IMR-90 (cell line): ENCODE measurements at regions not wholly inside any gene's neighbourhood (a gene's known extent, or its start where the extent isn't known, plus 50 kb on each side); places are given as distances from the start of the nearest gene placed in this dataset.
"Not testable (repeated sequence)": the region's sequence is repeated elsewhere in the genome, so short reads cannot be mapped to it uniquely, and the experiment has no call there.

Experiments used
- BHLHE40 ChIP-seq: fragments of 150-350 bp; IDR thresholded peaks from 2 replicates; pipeline ENCODE4 v1.6.1; 2016; ENCODE audit warnings: mild to moderate bottlenecking, low read depth, low read length
- CEBPB ChIP-seq: IDR thresholded peaks from 2 replicates; pipeline ENCODE4 v1.6.1; 2012; ENCODE audit warnings: low read depth, low read length, improper control_type of control experiment
- CHD1 ChIP-seq: IDR thresholded peaks from 2 replicates; pipeline ENCODE4 v1.6.1; 2012; ENCODE audit warnings: low read depth, low read length, improper control_type of control experiment
- CTCF ChIP-seq: conservative IDR thresholded peaks from 2 replicates; pipeline ENCODE4 v1.5.1; 2012; ENCODE audit warnings: mild to moderate bottlenecking, low read depth, low read length, improper control_type of control experiment
- ELK1 ChIP-seq: fragments of 150-350 bp; IDR thresholded peaks from 2 replicates; pipeline ENCODE4 v1.6.1; 2016; ENCODE audit warnings: low read depth, mild to moderate bottlenecking, low read length, moderate library complexity, borderline replicate concordance
- MAFK ChIP-seq: IDR thresholded peaks from 2 replicates; pipeline ENCODE4 v1.6.1; 2012; ENCODE audit warnings: low read depth, low read length, improper control_type of control experiment
- MAZ ChIP-seq: IDR thresholded peaks from 2 replicates; pipeline ENCODE4 v1.6.1; 2012; ENCODE audit warnings: low read depth, mild to moderate bottlenecking, low read length, improper control_type of control experiment, moderate library complexity, borderline replicate concordance
- MXI1 ChIP-seq: IDR thresholded peaks from 2 replicates; pipeline ENCODE4 v1.6.1; 2012; ENCODE audit warnings: low read depth, mild to moderate bottlenecking, low read length, moderate library complexity, borderline replicate concordance
- NFE2L2 ChIP-seq: fragments of 150-350 bp; IDR thresholded peaks from 2 replicates; pipeline ENCODE4 v1.6.1; 2016; ENCODE audit warnings: low read depth, mild to moderate bottlenecking, low read length
- POLR2A ChIP-seq: IDR thresholded peaks from 2 replicates; pipeline ENCODE4 v1.6.1; 2012; ENCODE audit warnings: mild to moderate bottlenecking, low read depth, low read length
- RAD21 ChIP-seq: IDR thresholded peaks from 2 replicates; pipeline ENCODE4 v1.6.1; 2012; ENCODE audit warnings: low read length, improper control_type of control experiment
- RCOR1 ChIP-seq: IDR thresholded peaks from 2 replicates; pipeline ENCODE4 v1.6.1; 2012; ENCODE audit warnings: mild to moderate bottlenecking, low read length, improper control_type of control experiment; ENCODE audit not compliant: insufficient replicate concordance
- SMC3 ChIP-seq: fragments of 150-350 bp; IDR thresholded peaks from 2 replicates; pipeline ENCODE4 v1.6.1; 2016; ENCODE audit warnings: low read depth, mild to moderate bottlenecking, antibody characterized with exemption, low read length, moderate library complexity
- TF ChIP-seq, protein P1 (sequence below): fragments of 150-350 bp; IDR thresholded peaks from 2 replicates; pipeline ENCODE4 v1.6.1; 2017; ENCODE audit warnings: mild to moderate bottlenecking, antibody characterized with exemption, low read length, low read depth

GRCh38 chr2:87360250-87360649 is 338.6 kb upstream of the PLGLB1 start:
- TF ChIP-seq CTCF, ELK1, POLR2A, NFE2L2, RCOR1, MAZ, SMC3, CEBPB, CHD1, RAD21, MAFK, BHLHE40, MXI1: not testable (repeated sequence)
- TF ChIP-seq, protein P1, sequence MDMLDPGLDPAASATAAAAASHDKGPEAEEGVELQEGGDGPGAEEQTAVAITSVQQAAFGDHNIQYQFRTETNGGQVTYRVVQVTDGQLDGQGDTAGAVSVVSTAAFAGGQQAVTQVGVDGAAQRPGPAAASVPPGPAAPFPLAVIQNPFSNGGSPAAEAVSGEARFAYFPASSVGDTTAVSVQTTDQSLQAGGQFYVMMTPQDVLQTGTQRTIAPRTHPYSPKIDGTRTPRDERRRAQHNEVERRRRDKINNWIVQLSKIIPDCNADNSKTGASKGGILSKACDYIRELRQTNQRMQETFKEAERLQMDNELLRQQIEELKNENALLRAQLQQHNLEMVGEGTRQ = not testable (repeated sequence)
